ENCODE measurements at regions not wholly inside any gene's neighbourhood (a gene's known extent, or its start where the extent isn't known, plus 50 kb on each side); places are given as distances from the start of the nearest gene placed in this dataset.
"Not testable (repeated sequence)": the region's sequence is repeated elsewhere in the genome, so short reads cannot be mapped to it uniquely, and the experiment has no call there.

DNA sequence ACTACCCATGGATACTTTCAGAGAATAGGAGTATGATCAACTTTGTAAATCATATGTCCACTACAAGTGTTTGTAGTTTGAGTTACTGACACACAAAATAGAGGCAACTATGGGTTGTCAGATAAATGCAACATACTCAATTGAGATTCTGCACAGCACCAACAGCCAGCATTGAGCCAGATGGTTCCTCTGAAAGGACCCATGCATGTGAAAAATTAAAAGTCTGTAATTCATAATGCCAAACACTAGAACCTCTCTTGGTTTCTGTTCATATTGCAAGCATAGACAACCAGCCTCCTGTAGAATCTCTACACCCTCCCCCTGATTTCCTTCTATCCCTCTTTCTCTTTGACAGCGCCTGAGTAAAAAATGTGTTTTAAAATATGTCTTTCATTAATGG, 831.0 kb downstream of the C12orf50 start:
- no peak for DNase-seq (ENCODE audit: low read depth)
- Histone ChIP-seq H3K27me3 (ENCODE audit: control insufficient read depth, insufficient read depth, low read length) (no peaks in the 10 kb centered on the region), H3K36me3 (ENCODE audit: control insufficient read depth, insufficient read depth, low read length) (no peaks in the 10 kb centered on the region), H3K4me3 (ENCODE audit: low read depth, low read length) (no peak overlapping the region)
- TF ChIP-seq, protein P1, sequence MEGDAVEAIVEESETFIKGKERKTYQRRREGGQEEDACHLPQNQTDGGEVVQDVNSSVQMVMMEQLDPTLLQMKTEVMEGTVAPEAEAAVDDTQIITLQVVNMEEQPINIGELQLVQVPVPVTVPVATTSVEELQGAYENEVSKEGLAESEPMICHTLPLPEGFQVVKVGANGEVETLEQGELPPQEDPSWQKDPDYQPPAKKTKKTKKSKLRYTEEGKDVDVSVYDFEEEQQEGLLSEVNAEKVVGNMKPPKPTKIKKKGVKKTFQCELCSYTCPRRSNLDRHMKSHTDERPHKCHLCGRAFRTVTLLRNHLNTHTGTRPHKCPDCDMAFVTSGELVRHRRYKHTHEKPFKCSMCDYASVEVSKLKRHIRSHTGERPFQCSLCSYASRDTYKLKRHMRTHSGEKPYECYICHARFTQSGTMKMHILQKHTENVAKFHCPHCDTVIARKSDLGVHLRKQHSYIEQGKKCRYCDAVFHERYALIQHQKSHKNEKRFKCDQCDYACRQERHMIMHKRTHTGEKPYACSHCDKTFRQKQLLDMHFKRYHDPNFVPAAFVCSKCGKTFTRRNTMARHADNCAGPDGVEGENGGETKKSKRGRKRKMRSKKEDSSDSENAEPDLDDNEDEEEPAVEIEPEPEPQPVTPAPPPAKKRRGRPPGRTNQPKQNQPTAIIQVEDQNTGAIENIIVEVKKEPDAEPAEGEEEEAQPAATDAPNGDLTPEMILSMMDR (IDR thresholded peaks at IDR 0.05; ENCODE audit: insufficient read depth, low read length, poor library complexity, severe bottlenecking) = no peak

DNA sequence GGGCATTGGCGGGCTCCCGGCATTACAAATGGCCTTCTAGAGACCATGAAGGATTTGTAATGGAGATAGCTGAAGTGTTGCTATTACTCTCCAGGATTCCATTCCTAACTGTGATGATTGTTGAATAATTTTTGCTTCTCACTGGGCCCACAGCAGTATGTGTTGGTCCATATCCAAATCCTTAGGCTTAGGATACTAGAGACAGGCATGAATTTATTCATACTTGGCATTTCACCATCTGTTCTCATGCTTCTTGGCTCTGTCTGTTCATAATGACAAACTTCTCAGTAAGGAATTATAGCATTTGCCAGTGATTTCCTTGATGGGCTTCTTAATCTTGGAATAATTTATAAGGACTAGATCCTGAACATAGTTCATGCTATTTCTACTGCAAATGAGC, 832.9 kb downstream of the C12orf50 start:
- H3K4me3 ChIP-seq (ENCODE audit: low read depth, low read length) = no peak overlapping the region
- TF ChIP-seq, protein P1 (IDR thresholded peaks at IDR 0.05; ENCODE audit: insufficient read depth, low read length, poor library complexity, severe bottlenecking) = no peak
- H3K36me3 ChIP-seq (ENCODE audit: control insufficient read depth, insufficient read depth, low read length) = no peaks in the 10 kb centered on the region
- no peaks in the 10 kb centered on the region for H3K27me3 ChIP-seq (ENCODE audit: control insufficient read depth, insufficient read depth, low read length)
- no peak for DNase-seq (ENCODE audit: low read depth)

DNA sequence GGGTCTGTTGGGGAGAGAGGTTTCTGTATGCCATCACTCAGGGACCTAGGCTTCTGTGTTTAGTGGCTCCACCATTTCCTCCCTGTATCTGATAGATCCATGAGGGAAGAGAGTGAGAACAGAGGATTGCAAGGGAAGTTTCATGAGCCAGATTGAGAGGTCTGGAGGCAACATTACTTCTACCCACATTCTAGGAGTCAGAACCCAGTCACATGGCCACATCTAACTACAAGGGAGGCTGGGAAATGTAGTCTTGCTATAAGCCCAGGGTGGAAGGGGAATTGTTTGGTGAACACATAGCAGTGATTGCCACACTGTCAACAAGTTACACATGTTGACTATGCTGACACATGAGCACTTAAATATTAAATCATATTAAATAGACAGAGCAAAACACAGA, 834.8 kb downstream of the C12orf50 start:
- not testable (repeated sequence) for H3K36me3 ChIP-seq (ENCODE audit: control insufficient read depth, insufficient read depth, low read length); DNase-seq (ENCODE audit: low read depth); H3K4me3 ChIP-seq (ENCODE audit: low read depth, low read length); H3K27me3 ChIP-seq (ENCODE audit: control insufficient read depth, insufficient read depth, low read length)

DNA sequence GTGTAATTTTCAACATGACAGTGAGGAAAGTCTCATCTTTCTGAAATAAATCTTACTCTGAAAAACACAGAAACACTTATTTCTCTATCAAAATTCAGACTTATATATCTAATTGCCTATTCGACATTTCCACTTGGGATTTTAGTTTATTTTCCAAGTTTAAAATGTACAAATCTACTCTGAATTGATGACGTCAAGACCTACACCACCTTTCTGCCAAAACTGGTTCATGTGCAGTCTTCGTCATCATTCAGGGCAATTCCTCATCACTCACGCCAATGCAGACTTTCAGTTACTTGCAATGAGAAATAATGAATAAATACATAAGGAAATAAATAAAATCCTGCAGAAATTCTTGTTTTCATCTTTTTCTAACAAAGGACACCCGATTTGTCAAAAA, 843.8 kb downstream of the C12orf50 start:
- H3K36me3 ChIP-seq (ENCODE audit: control insufficient read depth, insufficient read depth, low read length) = no peaks in the 10 kb centered on the region
- TF ChIP-seq, protein P1 (IDR thresholded peaks at IDR 0.05; ENCODE audit: insufficient read depth, low read length, poor library complexity, severe bottlenecking) = no peak
- no peak for DNase-seq (ENCODE audit: low read depth)
- no peaks in the 10 kb centered on the region for H3K27me3 ChIP-seq (ENCODE audit: control insufficient read depth, insufficient read depth, low read length)
- H3K4me3 ChIP-seq (ENCODE audit: low read depth, low read length) = no peak overlapping the region

DNA sequence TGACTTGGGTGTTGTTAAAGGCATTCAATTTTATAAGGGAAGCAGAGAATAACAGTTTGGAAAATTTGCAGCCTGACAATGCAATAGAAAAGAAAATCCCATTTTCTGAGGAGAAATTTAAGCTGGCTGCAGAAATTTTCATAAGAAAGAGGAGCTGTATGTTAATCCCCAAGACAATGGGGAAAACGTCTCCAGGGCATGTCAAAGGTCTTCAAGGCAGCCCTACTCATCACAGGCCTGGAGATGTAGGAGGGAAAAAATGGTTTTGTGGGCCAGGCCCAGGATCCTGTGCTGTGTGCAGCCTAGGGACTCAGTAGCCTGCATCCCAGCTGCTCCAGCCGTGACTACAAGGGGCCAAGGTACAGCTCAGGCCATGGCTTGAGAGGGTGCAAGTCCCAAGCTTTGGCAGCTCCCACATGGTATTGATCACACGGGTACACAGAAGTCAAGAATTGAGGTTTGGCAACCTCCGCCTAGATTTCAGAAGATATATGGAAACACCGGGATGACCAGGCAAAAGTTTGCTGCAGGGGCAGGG, 846.4 kb downstream of the C12orf50 start:
- no peaks in the 10 kb centered on the region for H3K36me3 ChIP-seq (ENCODE audit: control insufficient read depth, insufficient read depth, low read length)
- TF ChIP-seq, protein P1 (IDR thresholded peaks at IDR 0.05; ENCODE audit: insufficient read depth, low read length, poor library complexity, severe bottlenecking) = no peak
- no peaks in the 10 kb centered on the region for H3K27me3 ChIP-seq (ENCODE audit: control insufficient read depth, insufficient read depth, low read length)
- no peak for DNase-seq (ENCODE audit: low read depth)
- H3K4me3 ChIP-seq (ENCODE audit: low read depth, low read length) = no peak overlapping the region

DNA sequence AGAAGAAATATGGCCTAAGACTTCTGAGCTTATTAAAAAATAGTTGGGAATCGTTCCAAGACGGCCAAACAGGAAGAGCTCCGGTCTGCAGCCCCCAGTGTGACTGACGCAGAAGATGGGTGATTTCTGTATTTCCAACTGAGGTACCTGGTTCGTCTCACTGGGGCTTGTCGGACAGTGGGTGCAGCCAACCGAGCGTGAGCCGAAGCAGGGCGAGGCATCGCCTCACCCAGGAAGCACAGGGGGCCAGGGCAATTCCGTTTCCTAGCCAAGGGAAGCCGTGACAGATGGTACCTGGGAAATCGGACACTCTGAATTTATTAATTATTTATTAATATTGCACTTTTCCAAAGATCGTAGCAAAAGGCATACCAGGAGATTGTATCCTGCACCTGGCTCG, 857.8 kb downstream of the C12orf50 start:
- DNase-seq (ENCODE audit: low read depth) = no peak
- TF ChIP-seq, protein P1 (IDR thresholded peaks at IDR 0.05; ENCODE audit: insufficient read depth, low read length, poor library complexity, severe bottlenecking) = no peak
- Histone ChIP-seq H3K27me3 (ENCODE audit: control insufficient read depth, insufficient read depth, low read length) (no peaks in the 10 kb centered on the region), H3K4me3 (ENCODE audit: low read depth, low read length) (no peak overlapping the region), H3K36me3 (ENCODE audit: control insufficient read depth, insufficient read depth, low read length) (no peaks in the 10 kb centered on the region)
